ENCODE measurements at regions not wholly inside any gene's neighbourhood (a gene's known extent, or its start where the extent isn't known, plus 50 kb on each side); places are given as distances from the start of the nearest gene placed in this dataset.

DNA sequence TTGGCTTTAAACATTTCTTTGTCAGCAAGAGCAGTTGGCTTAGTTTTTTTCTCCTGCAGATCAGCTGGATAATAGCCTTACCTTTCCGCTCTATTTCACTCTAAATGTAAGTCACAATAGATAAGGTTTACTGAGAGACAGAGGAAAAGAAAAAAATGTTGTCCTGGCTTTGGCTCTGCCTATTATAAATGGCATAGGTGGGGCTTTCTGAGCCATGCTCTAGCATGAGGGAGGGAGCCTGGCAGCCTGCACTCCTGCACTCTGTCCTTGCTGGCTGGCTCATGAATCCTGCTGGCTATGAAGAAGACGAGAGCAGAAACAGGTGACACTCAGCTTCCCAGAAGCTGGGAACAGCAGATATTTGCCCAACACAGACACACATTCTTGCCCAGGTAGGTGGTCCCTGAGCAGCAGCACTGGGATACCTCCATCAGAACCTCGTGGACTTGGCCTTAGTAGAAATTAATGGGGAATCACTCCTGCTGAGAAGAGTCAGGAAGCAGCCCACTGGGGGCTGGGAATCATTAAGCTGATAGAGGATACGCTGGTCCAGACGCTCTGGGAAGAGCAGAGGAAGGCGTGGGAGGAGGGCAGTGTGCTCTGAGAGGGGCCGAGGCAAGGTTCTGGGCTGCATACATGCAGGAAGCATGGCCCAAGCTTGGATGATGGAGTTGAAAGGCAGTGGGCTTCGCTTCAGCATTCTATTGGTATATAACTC lies 514.4 kb upstream of the HS6ST1 start:
- Histone ChIP-seq H3K4me1 (ENCODE audit: insufficient read depth) (no peaks in the 10 kb centered on the region), H3K9me3 (ENCODE audit: low read depth) (no peaks in the 10 kb centered on the region), H4K20me1 (ENCODE audit: insufficient read depth, poor library complexity, severe bottlenecking) (no peaks in the 10 kb centered on the region), H3K36me3 (replicated peaks; ENCODE audit: insufficient read depth, low read depth) (no peaks in the 10 kb centered on the region), H2AFZ (no peak overlapping the region), H3K79me2 (no peaks in the 10 kb centered on the region), H3K4me3 (no peak overlapping the region), H3K27ac (no peak overlapping the region), H3K27me3 (no peaks in the 10 kb centered on the region), H3K4me2 (no peak overlapping the region), H3K9me2 (replicated peaks; ENCODE audit: insufficient read depth) (no peaks in the 10 kb centered on the region)
- no peak for DNase-seq (ENCODE audit: low spot score)
- TF ChIP-seq EZH2 (IDR thresholded peaks at IDR 0.05; ENCODE audit: borderline replicate concordance): no peak
- TF ChIP-seq, protein P1, sequence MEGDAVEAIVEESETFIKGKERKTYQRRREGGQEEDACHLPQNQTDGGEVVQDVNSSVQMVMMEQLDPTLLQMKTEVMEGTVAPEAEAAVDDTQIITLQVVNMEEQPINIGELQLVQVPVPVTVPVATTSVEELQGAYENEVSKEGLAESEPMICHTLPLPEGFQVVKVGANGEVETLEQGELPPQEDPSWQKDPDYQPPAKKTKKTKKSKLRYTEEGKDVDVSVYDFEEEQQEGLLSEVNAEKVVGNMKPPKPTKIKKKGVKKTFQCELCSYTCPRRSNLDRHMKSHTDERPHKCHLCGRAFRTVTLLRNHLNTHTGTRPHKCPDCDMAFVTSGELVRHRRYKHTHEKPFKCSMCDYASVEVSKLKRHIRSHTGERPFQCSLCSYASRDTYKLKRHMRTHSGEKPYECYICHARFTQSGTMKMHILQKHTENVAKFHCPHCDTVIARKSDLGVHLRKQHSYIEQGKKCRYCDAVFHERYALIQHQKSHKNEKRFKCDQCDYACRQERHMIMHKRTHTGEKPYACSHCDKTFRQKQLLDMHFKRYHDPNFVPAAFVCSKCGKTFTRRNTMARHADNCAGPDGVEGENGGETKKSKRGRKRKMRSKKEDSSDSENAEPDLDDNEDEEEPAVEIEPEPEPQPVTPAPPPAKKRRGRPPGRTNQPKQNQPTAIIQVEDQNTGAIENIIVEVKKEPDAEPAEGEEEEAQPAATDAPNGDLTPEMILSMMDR (IDR thresholded peaks at IDR 0.05; ENCODE audit: poor library complexity): no peak
- no peak for TF ChIP-seq EZH2phosphoT487 (IDR thresholded peaks at IDR 0.05; ENCODE audit: low read depth, severe bottlenecking, unreplicated experiment)
- 48% methylated on average over 8 of the region's 8 CpGs for WGBS (ENCODE audit: low lambda C conversion rate, missing lambda C conversion rate)

DNA sequence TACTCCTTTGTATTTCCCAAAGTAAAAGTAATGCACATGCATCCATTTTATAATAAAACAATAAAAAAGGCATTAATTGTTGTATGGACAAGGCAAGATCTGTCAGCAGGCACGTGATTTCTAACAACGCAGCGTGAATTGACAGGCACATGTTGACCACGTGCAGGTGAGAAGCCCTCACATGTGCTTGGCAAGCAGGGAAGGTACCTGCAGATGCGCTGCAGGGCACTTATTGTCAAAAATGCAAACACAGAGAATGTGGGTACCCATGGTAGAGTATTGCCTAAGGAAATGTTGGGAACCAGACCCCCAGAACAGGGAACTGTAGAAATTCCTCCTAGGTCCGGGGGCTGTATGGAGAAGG lies 515.0 kb upstream of the HS6ST1 start:
- Histone ChIP-seq H3K4me2 (no peak overlapping the region), H3K36me3 (replicated peaks; ENCODE audit: insufficient read depth, low read depth) (no peaks in the 10 kb centered on the region), H3K4me1 (ENCODE audit: insufficient read depth) (no peaks in the 10 kb centered on the region), H3K79me2 (no peaks in the 10 kb centered on the region), H4K20me1 (ENCODE audit: insufficient read depth, poor library complexity, severe bottlenecking) (no peaks in the 10 kb centered on the region), H3K4me3 (no peak overlapping the region), H3K27me3 (no peaks in the 10 kb centered on the region), H3K9me3 (ENCODE audit: low read depth) (no peaks in the 10 kb centered on the region), H3K27ac (no peak overlapping the region), H3K9me2 (replicated peaks; ENCODE audit: insufficient read depth) (no peaks in the 10 kb centered on the region), H2AFZ (no peak overlapping the region)
- TF ChIP-seq, protein P1 (IDR thresholded peaks at IDR 0.05; ENCODE audit: poor library complexity): no peak
- TF ChIP-seq EZH2phosphoT487 (IDR thresholded peaks at IDR 0.05; ENCODE audit: low read depth, severe bottlenecking, unreplicated experiment) (no peak), EZH2 (IDR thresholded peaks at IDR 0.05; ENCODE audit: borderline replicate concordance) (no peak)
- WGBS (ENCODE audit: low lambda C conversion rate, missing lambda C conversion rate): 91% methylated on average over 6 of the region's 6 CpGs
- no peak for DNase-seq (ENCODE audit: low spot score)

DNA sequence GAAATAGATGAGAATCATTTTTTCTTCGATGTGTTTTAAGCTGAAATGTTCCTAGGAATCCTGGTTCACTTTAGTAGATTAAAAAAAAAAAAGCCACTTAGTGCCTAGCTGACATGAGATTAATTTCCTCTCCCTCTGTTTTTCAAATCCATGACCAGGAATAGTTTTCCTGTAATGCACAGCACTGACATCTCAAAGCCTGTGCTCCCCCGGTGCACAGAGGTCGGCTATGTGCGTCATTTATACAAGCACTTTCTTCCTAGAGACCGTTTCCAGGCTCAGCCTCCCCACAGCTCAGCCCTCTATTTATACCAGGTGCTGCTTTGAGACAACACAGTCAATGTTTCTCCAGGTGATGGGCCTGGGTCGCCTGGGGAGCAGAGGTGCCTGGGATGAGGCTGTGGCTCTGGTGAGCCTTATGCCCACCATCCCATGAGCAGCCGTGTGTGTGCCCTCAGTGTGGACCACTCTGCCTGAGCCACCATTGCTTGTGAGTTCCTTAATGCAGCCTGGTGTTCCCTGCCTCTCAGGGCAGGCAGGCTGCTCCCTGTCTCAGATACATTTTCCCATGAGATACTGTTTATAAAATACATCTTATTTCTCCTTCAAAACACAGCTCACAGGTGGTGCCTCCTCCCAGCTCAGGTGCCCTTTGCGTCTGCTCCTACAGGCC lies 515.7 kb upstream of the HS6ST1 start:
- Histone ChIP-seq H3K4me1 (ENCODE audit: insufficient read depth) (no peaks in the 10 kb centered on the region), H3K4me2 (no peak overlapping the region), H4K20me1 (ENCODE audit: insufficient read depth, poor library complexity, severe bottlenecking) (no peaks in the 10 kb centered on the region), H3K79me2 (no peaks in the 10 kb centered on the region), H3K27ac (no peak overlapping the region), H2AFZ (no peak overlapping the region), H3K9me3 (ENCODE audit: low read depth) (no peaks in the 10 kb centered on the region), H3K27me3 (no peaks in the 10 kb centered on the region), H3K36me3 (replicated peaks; ENCODE audit: insufficient read depth, low read depth) (no peaks in the 10 kb centered on the region), H3K4me3 (no peak overlapping the region), H3K9me2 (replicated peaks; ENCODE audit: insufficient read depth) (no peaks in the 10 kb centered on the region)
- 84% methylated on average over 8 of the region's 8 CpGs for WGBS (ENCODE audit: low lambda C conversion rate, missing lambda C conversion rate)
- TF ChIP-seq EZH2phosphoT487 (IDR thresholded peaks at IDR 0.05; ENCODE audit: low read depth, severe bottlenecking, unreplicated experiment) (no peak), EZH2 (IDR thresholded peaks at IDR 0.05; ENCODE audit: borderline replicate concordance) (no peak)
- TF ChIP-seq, protein P1 (IDR thresholded peaks at IDR 0.05; ENCODE audit: poor library complexity): no peak
- DNase-seq (ENCODE audit: low spot score): no peak
